ENCODE measurements at regions not wholly inside any gene's neighbourhood (a gene's known extent, or its start where the extent isn't known, plus 50 kb on each side); places are given as distances from the start of the nearest gene placed in this dataset.

DNA sequence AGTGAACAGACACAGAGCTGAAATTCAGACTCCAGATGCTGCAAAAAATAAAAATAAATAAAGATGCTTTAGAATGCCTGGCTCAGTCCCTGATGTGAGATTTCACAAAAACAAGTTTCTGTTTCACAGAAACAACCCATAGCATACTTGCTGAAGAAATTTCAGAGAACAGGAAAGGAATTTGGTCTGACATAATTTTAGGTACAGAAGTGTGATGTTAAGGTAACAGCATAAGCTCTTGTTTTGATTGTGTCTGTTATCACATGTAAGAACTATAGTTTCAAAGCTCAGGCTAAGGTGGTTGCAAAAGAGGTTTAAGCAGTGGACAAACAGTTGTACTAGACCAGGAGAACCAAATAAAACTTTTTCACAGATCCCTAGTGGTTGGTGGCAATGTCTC is 152.1 kb downstream of the PTGER3 start:
- no peak for DNase-seq

DNA sequence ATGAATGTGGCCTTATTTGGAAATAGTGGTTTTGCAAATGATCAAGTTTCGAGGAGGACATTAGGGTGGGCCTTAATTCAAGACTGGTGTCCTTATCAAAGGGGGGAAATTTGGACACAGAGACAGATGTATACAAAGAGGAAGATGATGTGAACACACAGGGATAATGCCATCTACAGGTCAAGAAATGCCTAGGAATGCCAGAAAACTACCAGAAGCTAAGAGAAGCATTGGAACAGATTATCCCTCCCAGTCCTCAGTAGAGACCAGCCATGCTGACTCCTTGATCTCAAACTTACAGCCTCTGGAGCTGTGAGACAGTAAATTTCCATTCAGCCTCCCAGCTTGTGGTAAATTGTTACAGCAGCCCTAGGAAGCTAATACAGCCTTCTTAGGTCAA is 151.4 kb downstream of the PTGER3 start:
- DNase-seq, result no peak

DNA sequence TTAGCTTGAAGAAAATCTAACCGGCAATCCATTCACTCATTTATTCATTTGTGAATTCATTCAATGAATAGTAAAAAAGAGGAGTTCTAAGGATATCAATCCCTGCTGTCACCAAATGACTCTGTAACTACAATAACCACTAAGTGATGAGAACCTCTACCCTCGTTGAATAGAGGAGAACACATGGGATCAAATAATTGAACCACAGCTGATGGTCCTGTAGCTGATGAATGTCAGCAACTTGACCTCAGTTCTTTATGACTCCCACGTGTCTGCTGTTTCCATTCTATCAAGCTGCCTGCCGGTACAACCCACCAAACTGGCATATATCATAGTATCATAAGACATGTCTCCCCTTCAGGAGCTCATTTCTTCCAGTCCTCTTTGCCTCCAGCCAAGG is 150.3 kb downstream of the PTGER3 start:
- no peak for DNase-seq

DNA sequence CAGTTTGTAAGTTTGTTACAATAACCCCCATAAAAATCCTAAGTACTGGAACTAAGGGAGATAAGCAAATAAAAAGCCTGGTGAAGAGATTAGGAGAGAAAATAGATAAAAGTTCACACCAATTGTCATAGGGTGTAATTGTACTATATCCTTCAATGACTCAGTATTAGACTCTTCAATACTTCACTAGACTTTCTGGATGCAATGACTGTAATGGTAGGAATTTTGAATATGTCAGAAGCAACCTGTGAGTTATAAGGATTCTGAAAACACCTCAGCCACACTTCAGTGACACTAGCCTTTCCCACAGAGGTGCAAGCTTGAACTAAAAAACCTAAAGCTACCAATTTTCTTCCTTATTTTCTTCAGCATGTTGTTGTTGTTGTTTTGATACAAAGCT is 147.9 kb downstream of the PTGER3 start:
- DNase-seq, result no peak

DNA sequence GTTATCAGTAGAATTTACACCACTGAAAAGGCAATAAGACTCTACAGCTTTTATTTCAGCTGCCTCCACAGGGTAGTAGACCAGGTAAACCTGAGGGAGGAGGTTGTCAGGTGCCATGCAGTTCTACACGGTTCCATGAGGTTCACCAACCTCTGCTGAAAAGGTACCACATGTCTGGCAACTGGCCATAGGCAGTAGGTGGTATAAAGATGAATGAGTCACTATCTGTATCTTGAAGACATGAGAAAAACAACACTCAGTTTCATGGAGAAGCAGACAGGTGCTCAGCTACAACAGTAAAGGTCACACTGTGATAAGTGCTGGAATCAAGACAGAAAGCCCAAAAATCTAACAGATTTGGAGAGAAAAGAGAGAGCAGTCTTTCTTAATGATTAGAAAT is 145.4 kb downstream of the PTGER3 start:
- DNase-seq, result no peak

DNA sequence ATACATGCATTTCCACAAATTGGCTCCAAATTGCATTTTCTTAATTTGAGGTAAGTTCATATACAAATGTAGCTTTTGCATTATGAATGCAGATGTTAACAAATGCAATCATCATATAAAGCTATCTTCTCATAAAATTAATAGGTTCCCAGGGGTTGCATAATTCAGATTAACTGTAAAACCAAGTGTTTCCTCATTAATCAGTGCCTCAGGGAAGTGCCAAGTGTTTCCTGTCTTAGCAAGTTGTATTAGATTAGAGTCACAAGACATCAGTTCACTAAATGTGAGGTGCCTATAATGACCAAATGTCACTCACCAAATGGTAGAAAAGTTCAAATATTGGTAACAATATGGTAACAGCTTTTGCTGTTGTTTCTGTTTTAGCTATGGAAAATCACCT is 140.8 kb downstream of the PTGER3 start:
- no peak for DNase-seq

DNA sequence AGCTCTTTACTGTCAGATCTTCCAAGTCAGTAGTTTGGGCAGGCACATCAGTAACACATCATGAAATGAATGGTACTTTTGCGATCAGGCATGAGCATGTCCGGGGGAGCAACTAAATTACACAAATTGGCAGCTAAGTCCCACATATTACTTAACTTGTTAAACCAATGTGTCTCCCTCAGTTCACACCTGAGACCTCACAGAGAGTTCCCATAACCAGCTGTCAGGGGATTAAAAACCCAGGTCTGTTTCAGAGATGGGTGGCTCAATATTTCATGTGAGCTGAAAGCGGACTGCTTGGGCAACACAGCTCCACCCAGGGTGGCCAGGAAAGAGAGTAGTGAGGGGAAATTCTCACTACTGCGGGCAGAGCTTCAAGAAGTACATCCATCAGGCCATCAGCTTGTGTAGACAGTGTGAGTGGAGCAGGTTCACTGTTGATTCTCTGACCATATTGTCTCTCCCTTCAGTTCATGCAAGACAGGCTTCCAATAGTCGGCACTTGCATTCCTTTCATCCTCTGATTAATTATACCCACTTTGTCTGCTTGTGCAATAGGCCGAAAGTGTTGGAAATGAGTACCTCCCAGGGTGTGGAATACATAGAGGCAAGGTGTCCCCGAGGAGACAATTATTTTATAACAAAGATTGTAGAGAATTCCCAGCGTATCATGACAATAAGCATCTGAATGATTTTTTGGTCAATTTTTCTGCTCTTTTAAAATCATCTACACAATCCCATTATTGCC is 139.9 kb downstream of the PTGER3 start:
- DNase-seq, result no peak

DNA sequence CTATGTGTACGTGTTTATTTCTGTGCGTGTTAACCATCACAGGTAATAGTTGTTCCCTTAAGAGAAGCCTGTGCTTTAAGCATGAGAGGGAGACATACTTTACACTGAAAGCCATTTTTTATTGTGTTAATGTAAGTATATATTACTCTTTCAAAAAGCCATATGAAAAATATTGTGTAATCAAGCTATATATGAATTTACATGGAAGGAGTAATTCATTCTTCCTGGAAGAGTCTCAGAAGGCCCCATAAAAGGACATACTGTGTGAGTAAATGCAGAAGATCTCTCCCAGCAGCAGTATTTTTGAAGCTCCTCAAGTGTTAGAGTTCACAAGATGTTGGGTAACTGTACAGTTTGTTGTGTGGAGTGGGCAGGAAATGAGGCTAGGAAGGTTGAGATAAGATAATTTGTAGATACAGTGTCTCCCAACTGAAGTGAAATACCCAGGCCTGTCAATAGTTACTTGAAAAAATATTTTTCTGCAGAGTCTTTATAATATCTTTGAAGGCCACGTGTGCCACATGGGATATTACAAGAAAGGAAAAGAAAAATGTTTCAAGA is 138.3 kb downstream of the PTGER3 start:
- no peak for DNase-seq

DNA sequence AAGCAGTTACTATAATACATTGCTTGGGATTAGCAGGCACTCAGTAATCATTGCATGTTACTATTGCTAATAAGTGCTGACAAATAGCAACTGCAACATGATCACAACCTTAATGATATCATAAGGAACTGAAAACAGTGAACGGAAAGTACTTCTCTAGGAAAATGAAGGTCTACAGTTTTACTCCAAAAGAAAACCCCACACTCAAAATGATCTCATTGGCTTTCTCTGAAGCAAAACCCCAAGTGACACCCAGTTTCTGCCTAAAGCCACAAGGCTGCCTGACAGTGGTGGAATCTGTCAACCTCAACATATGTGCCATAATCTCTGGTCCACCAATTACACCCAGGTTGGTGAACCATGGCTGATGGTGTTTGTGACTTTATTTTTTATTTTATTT is 137.6 kb downstream of the PTGER3 start:
- DNase-seq, result peak; percentile 4

DNA sequence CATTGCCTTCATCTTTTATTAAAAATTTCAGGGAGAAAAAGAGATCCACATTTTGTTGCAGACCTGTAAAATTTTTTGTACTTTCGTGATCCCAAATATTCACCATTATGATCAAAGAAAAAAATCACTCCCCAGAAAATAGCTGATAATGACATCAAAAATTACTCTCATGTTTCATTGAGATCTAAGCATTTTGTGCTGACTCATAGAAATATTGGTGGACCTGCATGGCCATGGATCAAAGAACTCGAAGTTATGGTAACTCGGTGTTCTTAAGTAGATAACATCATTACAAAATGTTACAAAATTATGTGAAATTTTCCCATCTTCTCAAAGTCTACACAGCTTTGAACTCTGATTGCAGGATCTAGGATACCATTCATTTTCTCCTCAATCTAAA is 135.8 kb downstream of the PTGER3 start:
- DNase-seq, result no peak

DNA sequence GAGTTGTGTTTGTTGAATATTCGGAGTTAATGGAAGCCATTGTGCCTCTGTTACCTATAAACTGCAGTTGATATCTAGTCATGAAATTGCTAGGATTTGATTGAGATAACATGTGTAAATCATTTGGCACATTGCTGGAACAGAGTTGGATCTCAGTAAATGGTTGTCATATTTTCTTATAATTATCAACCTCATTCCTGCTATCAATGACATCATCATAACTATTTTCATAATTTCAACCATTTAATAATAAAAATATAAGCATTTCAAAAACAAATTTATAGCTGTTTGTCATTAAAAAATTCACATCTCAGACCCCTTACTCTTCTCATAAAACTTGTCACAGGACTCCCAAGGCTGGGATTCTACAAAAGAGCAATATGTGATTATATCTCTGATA is 133.4 kb downstream of the PTGER3 start:
- no peak for DNase-seq

DNA sequence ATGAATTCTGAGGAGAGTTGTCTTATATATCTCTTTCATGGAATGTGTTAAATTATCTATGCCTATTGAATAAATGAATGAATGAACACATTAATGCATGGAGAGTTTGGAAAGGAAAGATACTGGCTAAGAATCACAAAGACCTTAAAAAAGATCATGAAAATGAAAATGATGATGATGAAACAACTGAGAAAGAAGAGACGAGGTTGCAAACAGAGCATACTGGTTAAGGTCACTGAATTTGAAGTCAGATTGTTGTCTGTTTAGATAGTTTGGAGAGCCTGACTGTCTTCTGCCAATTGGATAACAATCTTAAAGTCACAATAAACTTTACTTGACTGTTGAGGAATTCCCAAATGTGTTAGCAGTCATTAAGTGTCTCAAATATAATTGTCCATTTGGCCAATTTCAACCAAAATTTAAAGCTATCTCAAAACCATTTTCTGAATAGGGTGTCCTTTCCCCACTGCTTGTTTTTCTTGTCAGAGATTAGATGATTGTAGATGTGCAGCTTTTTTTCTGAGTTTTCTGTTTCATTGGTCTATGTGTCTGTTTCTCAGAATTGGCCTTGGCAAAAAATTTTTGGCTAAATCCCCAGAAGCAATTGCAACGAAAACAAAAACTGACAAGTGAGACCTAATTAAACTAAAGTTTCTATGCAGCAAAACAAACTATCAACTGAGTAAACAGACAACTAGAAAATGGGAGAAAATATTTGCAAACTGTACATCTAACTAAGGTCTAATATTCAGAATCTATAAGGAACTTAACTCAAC is 132.2 kb downstream of the PTGER3 start:
- no peak for DNase-seq

DNA sequence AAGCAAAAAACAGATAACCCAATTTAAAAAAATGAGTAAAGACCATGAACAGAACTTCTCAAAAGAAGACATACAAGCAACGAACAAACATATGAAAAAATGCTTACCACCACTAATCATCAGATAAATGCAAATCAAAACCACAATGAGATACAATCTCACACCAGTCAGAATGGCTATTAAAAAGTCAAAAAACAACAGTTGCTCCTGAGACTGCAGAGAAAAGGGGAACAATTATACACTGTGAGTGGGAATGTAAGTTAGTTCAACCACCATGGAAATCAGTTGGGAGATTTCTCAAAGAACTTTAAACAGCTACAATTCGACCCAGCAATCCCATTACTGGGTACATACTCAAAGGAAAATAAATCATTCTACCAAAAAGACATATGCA is 131.6 kb downstream of the PTGER3 start:
- DNase-seq, result no peak

DNA sequence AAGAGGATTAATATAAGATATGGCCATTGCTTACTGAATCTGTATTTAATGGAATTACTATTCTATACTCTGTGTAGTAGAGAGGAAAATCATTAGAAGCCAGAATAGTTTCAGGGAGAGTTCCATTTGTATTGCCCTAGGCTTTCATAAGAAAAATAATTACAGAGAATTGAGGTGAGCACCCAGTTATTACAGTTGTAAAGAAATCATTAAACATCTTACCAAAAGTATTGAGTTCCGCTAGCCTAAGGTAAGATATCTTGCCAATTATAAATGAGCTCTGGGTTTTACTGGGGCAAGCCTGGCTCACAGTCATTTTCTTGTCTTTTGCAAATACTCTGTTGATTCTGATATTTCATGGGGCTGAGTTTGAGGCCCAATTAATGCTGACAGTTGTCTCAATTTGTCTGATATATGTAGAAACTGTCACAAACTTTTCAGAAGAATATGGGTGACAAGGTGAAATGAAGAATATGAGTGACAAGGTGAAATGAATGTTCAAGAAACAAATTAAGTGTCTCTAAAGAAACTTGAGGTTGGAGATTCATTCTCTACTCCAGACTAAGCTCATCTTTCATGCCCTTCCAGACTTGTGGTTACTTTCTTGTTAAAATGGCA is 127.8 kb downstream of the PTGER3 start:
- no peak for DNase-seq

Data from activated CD4-positive, alpha-beta T cell treated with anti-CD3 and anti-CD28 coated beads, Interleukin-10, Interleukin-2, amounts not matched to agents 100 ng/mL and 50 ng/mL, durations not matched to agents 16 hours and 8 hours (primary cell).